NCI-H146 treated with DMSO at 0.1 percent for 48 hours (cell line): ENCODE measurements at regions not wholly inside any gene's neighbourhood (a gene's known extent, or its start where the extent isn't known, plus 50 kb on each side); places are given as distances from the start of the nearest gene placed in this dataset.

Experiments
- DNase-seq: peaks from one replicate; lab custom pipeline; 2025; ENCODE audit not compliant: unreplicated experiment; lab: John Stamatoyannopoulos, UW

GRCh38 chr1:229047161-229047839 lies 223.6 kb upstream of the RAB4A start:
- no peak for DNase-seq

GRCh38 chr1:229047840-229048620 lies 222.9 kb upstream of the RAB4A start:
- DNase-seq: no peak

GRCh38 chr1:229048896-229049295 lies 222.0 kb upstream of the RAB4A start:
- no peak for DNase-seq

DNA sequence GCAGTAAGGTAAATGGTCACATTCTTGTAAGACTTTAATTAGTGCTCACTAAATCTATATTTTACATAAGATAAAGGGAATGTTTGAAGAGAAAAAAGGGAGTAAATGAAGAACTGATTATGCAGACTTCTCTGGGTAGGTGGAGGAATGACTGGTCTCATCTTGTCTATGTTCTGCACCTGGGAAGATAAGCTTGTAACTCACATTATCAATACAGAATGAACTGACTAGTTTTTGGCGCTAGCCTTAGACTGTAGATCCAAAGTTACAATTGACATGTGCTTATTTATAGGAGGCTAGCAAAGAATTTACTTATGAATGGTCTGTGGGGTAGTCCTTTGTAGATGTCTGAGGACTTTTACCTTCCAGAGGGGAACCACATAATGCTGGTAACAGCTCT lies 214.9 kb upstream of the RAB4A start:
- DNase-seq: no peak

GRCh38 chr1:229058111-229058561 lies 212.8 kb upstream of the RAB4A start:
- DNase-seq: no peak

- DNase-seq: no peak
Measured at GRCh38 chr1:229058729-229059128, 212.2 kb upstream of the RAB4A start.

DNA sequence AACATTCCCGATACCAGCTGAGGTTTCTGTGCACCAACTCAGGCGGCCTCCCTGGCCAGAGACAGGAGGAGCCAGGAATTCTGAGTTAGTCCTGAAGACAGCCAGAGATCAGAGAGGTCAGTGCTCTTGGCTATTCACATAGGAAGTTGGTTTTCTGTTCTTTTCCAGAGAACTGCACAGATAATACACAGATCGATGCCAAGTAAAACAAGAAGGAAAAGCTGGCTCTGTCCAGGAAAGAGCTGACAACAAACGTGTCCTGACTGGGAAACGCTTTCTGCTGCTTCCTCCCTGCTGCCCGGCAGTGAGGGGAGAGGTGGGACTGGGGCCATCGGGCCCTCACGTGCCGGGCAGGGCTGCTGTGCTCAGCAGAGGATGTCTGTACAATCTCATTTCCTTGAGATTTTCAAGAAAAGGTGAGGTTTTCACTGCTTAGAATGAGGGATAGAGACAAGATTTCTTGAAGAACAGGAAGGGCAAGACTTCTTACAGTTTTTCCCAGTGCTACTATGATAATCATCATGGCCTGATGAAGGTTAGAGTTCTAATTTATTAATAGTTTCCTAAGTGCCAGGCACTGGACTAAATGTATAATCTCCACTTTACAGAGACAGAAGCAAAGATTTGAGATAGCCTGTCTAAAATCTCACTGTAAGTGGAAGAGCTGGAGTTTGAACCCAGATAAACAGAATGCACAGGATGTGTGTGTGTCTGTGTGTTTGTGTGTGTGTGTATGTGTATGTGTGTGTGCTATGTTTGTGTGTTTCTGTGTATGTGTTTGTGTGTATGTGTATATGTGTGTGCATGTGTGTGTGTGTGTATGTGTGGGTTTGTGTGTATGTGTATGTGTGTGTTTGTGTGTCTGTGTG lies 211.0 kb upstream of the RAB4A start:
- DNase-seq: no peak

DNA sequence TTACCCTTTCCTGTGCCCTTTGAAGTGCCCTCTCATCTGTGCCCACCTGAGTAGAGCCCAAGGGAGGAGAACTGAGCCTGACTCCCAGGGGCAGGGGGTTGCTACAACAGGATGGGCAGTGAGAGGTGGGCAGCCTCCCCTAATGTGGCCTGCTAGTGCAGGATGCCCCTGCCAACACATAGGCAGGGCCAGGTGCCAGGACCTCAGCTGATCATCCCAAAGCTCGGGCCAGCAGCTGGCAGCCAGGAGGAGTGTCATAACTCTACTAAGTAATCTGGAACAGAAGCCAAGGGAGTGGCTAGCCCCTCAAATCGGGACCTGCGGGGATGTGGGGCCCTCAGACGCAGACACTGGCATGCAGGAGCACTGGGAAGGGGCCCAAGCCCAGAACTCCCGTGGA lies 208.8 kb upstream of the RAB4A start:
- no peak for DNase-seq

- DNase-seq: no peak
Measured at GRCh38 chr1:229063154-229063773, 207.6 kb upstream of the RAB4A start.

- DNase-seq: no peak
Measured at GRCh38 chr1:229064320-229065168, 206.4 kb upstream of the RAB4A start.

DNA sequence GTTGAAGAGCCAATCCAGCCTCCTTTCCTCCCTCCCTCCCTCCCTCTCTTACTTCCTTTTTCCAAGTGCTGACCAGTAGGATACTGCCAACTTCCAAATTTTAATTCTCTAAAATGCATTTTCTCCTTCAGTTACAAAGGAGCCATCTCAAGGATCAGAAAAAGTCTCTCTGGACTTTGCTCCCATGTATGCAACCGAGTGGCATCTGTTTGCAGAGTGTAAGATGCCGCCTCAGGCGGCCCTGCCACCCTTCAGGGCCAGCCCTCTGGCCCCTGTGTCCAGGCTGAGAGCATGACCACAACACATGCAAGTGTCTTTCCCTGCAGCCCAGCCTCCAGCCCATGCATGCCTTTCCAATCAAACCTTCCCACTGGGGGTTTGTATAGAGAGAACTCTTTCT lies 205.3 kb upstream of the RAB4A start:
- no peak for DNase-seq

GRCh38 chr1:229066591-229066990 lies 204.3 kb upstream of the RAB4A start:
- DNase-seq: no peak

DNA sequence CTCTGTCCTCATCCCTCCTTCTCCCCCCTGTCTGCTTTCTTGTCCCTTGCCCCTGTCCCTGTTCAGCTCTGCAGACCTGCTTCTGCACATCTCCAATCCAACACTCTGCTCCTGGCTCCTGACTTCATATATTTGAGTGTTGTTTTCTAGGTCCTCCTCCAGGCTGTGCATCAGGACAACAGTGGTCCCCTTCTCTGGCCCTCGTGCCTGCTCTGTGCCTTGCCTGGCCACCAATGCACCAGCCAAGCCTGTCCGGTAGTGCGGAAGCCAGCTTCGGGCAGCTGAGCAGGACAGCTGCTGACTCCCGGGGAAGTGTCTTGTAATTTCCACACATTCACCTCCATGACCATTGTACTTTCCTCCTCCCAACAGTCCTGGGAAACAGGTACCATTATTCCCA lies 203.4 kb upstream of the RAB4A start:
- DNase-seq: no peak

DNA sequence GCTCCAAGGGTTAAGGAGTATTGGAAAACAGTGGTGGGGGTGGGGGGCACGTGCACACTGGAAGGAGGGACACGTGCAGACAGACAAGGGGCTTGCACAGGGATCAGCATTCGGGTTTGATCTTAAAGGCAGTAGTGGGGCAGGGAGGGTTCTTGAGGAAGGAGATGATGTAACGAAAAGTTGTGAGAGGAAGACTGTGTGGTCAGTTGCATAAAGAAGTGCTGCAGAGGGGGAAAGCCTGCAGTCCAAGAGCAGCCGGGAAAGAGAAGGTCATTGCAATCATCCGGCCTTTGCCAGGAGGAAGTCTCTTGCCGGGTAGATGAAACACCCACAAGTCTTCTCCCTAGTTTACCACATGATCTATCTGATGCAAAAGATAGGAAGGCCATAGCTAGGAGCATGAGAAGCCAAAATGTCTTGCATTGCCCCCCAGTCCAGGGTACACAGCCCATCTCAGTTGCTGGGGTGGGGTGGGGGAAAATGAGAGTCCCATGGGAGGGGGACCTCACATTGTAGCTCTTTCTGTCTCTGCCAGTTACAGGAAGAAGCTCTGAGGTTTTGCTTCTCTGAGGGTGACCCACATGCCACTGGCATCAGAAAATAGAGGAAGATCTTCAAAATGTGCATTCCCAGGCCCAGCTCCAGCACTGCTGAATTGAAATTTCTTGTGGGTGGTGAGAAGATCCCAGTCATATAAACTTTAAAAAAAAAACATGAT lies 202.5 kb upstream of the RAB4A start:
- DNase-seq: no peak

- no peak for DNase-seq
Measured at GRCh38 chr1:229069176-229069575, 201.7 kb upstream of the RAB4A start.

GRCh38 chr1:229070168-229070567 lies 200.7 kb upstream of the RAB4A start:
- DNase-seq: no peak

GRCh38 chr1:229073251-229073650 lies 197.7 kb upstream of the RAB4A start:
- DNase-seq: no peak

- no peak for DNase-seq
Measured at GRCh38 chr1:229075217-229075616, 195.7 kb upstream of the RAB4A start.

GRCh38 chr1:229075716-229076115 lies 195.2 kb upstream of the RAB4A start:
- DNase-seq: no peak

- DNase-seq: no peak
Measured at GRCh38 chr1:229076195-229076594, 194.7 kb upstream of the RAB4A start.
